ENCODE measurements at regions not wholly inside any gene's neighbourhood (a gene's known extent, or its start where the extent isn't known, plus 50 kb on each side); places are given as distances from the start of the nearest gene placed in this dataset.

DNA sequence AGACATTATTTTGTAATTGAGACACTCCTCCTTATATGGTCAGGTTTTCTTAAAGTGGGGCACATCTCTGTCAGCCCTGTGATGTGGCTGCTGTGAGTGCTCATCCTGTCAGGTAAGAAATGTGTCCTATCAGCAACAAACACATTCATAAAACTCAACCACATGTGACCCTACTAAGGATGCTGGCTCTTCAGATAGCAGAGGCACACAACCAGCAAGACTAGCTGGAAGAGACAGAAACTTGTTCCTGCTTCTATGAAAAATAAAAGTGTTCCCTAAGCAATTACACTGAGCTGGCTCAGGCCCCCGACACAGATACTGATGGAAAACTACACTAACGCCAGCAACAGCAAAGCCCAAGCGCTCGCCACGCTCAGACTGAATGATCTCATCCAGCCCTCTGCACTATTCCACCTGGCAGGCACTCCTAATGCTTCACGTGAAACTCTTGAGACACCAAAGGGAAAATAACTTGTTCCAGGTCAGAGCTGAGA, 49.8 kb upstream of the CYP2D6 start:
- H3K4me3 ChIP-seq (ENCODE audit: low read depth, low read length) = no peak overlapping the region
- ChIA-PET CTCF (interaction anchor here (0.7 kb wide), 1 partner anchor 256 kb away, joined by 3 read pairs; no protein-coding TSS in a partner anchor), POLR2A (no interaction called here)
- H3K27me3 ChIP-seq (ENCODE audit: control insufficient read depth, insufficient read depth, low read length) = no peaks in the 10 kb centered on the region
- no peaks in the 10 kb centered on the region for H3K36me3 ChIP-seq (ENCODE audit: control insufficient read depth, insufficient read depth, low read length)
- no peak for TF ChIP-seq CTCF (IDR thresholded peaks at IDR 0.05; ENCODE audit: insufficient read depth, low read depth, low read length)
- no peak for DNase-seq (ENCODE audit: low read depth)

Measured in BJ (cell line).